AG04450 (cell line): ENCODE measurements at regions not wholly inside any gene's neighbourhood (a gene's known extent, or its start where the extent isn't known, plus 50 kb on each side); places are given as distances from the start of the nearest gene placed in this dataset.
"Not testable (repeated sequence)": the region's sequence is repeated elsewhere in the genome, so short reads cannot be mapped to it uniquely, and the experiment has no call there.

Experiments
- CTCF ChIA-PET: fragments of 300-600, 350-600 bp; formaldehyde crosslinking; extraction: SDS; loops from one replicate; lab custom pipeline; 2022; ENCODE audit warnings: antibody characterized with exemption, inconsistent platforms; lab: Charles Lee
- POLR2A ChIA-PET: fragments of 350-600 bp; formaldehyde crosslinking; extraction: SDS; loops from one replicate; lab custom pipeline; 2021; ENCODE audit warnings: antibody characterized with exemption, inconsistent platforms; lab: Yijun Ruan, JAX
- DNase-seq: peaks from one replicate; pipeline ENCODE4 v3.0.0-alpha.2; 2011; ENCODE audit warnings: low read depth, low spot score
- H3K27ac ChIP-seq: one replicate; pipeline ENCODE4 v1.5.1; 2012; ENCODE audit warnings: low read depth, low read length, control low read depth
- H3K27me3 ChIP-seq: one replicate; pipeline ENCODE4 v1.6.0; 2012; ENCODE audit warnings: low read length; ENCODE audit not compliant: control insufficient read depth, insufficient read depth
- H3K4me3 ChIP-seq: 2 replicates; pipeline ENCODE4 v1.5.1; 2011; ENCODE audit warnings: mild to moderate bottlenecking, low read depth, low read length, control low read depth
- H3K9me3 ChIP-seq: 2 replicates; pipeline ENCODE4 v1.5.1; 2012; ENCODE audit warnings: low read length; ENCODE audit not compliant: control insufficient read depth, insufficient read depth
- CTCF ChIP-seq: IDR thresholded peaks from 2 replicates; pipeline ENCODE4 v1.5.1; 2011; ENCODE audit warnings: low read depth, low read length, control low read depth, inconsistent platforms

GRCh38 chr3:61463191-61463590, 98.2 kb upstream of the PTPRG start:
- CTCF ChIA-PET: no interaction called here
- POLR2A ChIA-PET: no interaction called here
- no peak overlapping the region for H3K27ac ChIP-seq
- H3K4me3 ChIP-seq: no peak overlapping the region
- no peaks in the 10 kb centered on the region for H3K9me3 ChIP-seq
- TF ChIP-seq CTCF: no peak
- no peak for DNase-seq
- H3K27me3 ChIP-seq: no peaks in the 10 kb centered on the region

- Histone ChIP-seq H3K27ac (no peak overlapping the region), H3K9me3 (no peaks in the 10 kb centered on the region), H3K27me3 (no peaks in the 10 kb centered on the region), H3K4me3 (no peak overlapping the region)
- POLR2A ChIA-PET: no interaction called here
- CTCF ChIA-PET: interaction anchor here (1.5 kb wide), 1 partner anchor 724 kb away, joined by 3 read pairs; no protein-coding TSS in a partner anchor
- no peak for TF ChIP-seq CTCF
- DNase-seq: no peak
Observed at GRCh38 chr3:61464518-61465140, 96.7 kb upstream of the PTPRG start.

GRCh38 chr3:61466357-61466756, 95.0 kb upstream of the PTPRG start:
- TF ChIP-seq CTCF: no peak
- H3K27me3 ChIP-seq: no peaks in the 10 kb centered on the region
- no peak for DNase-seq
- ChIA-PET POLR2A (no interaction called here), CTCF (interaction anchor here (0.6 kb wide), 1 partner anchor 394 kb away, joined by 5 read pairs; no protein-coding TSS in a partner anchor)
- H3K27ac ChIP-seq: no peak overlapping the region
- no peaks in the 10 kb centered on the region for H3K9me3 ChIP-seq
- H3K4me3 ChIP-seq: no peak overlapping the region

- TF ChIP-seq CTCF: no peak
- no peak for DNase-seq
- Histone ChIP-seq H3K4me3 (no peak overlapping the region), H3K9me3 (no peaks in the 10 kb centered on the region), H3K27me3 (no peaks in the 10 kb centered on the region), H3K27ac (no peak overlapping the region)
- CTCF ChIA-PET: no interaction called here
- POLR2A ChIA-PET: no interaction called here
Observed at GRCh38 chr3:61483997-61484396, 77.4 kb upstream of the PTPRG start.

GRCh38 chr3:61493339-61493738, 68.0 kb upstream of the PTPRG start:
- Histone ChIP-seq H3K27ac (no peak overlapping the region), H3K27me3 (no peaks in the 10 kb centered on the region), H3K9me3 (no peaks in the 10 kb centered on the region), H3K4me3 (no peak overlapping the region)
- POLR2A ChIA-PET: no interaction called here
- CTCF ChIA-PET: no interaction called here
- DNase-seq: no peak
- TF ChIP-seq CTCF: no peak

- H3K9me3 ChIP-seq, POLR2A ChIA-PET, CTCF ChIA-PET, DNase-seq, H3K4me3 ChIP-seq, H3K27me3 ChIP-seq, H3K27ac ChIP-seq: not testable (repeated sequence)
Observed at GRCh38 chr3:61494309-61494708, 67.1 kb upstream of the PTPRG start.
